GM20000 (cell line): ENCODE measurements at regions not wholly inside any gene's neighbourhood (a gene's known extent, or its start where the extent isn't known, plus 50 kb on each side); places are given as distances from the start of the nearest gene placed in this dataset.

ENCODE experiments used
- DNase-seq: peaks from one replicate; pipeline ENCODE4 v3.0.0; 2012; ENCODE audit warnings: low spot score
- CTCF ChIP-seq: IDR thresholded peaks from 2 replicates; pipeline ENCODE4 v1.5.1; 2012; ENCODE audit warnings: mild to moderate bottlenecking, control low read depth; ENCODE audit errors: extremely low read depth, missing control alignments

GRCh38 chr7:110336423-110336822 lies 754.5 kb upstream of the LRRN3 start:
- no peak for TF ChIP-seq CTCF

GRCh38 chr7:110337646-110338045 lies 753.3 kb upstream of the LRRN3 start:
- no peak for TF ChIP-seq CTCF
- DNase-seq = no peak

More at GRCh38 chr7:110336423-110336822, 754.5 kb upstream of the LRRN3 start:
- no peak for DNase-seq

- TF ChIP-seq CTCF = no peak
- no peak for DNase-seq
Observed at GRCh38 chr7:110347081-110347480, 743.8 kb upstream of the LRRN3 start.

GRCh38 chr7:110356438-110356837 lies 734.5 kb upstream of the LRRN3 start:
- TF ChIP-seq CTCF = no peak

GRCh38 chr7:110358028-110358427 lies 732.9 kb upstream of the LRRN3 start:
- no peak for DNase-seq
- no peak for TF ChIP-seq CTCF

More at GRCh38 chr7:110356438-110356837, 734.5 kb upstream of the LRRN3 start:
- no peak for DNase-seq

- DNase-seq = no peak
Observed at GRCh38 chr7:110371709-110372108, 719.2 kb upstream of the LRRN3 start.

GRCh38 chr7:110372685-110373084 lies 718.2 kb upstream of the LRRN3 start:
- DNase-seq = no peak
- TF ChIP-seq CTCF = no peak

More at GRCh38 chr7:110371709-110372108, 719.2 kb upstream of the LRRN3 start:
- TF ChIP-seq CTCF = no peak
